ENCODE measurements at regions not wholly inside any gene's neighbourhood (a gene's known extent, or its start where the extent isn't known, plus 50 kb on each side); places are given as distances from the start of the nearest gene placed in this dataset.
"Not testable (repeated sequence)": the region's sequence is repeated elsewhere in the genome, so short reads cannot be mapped to it uniquely, and the experiment has no call there.

DNA sequence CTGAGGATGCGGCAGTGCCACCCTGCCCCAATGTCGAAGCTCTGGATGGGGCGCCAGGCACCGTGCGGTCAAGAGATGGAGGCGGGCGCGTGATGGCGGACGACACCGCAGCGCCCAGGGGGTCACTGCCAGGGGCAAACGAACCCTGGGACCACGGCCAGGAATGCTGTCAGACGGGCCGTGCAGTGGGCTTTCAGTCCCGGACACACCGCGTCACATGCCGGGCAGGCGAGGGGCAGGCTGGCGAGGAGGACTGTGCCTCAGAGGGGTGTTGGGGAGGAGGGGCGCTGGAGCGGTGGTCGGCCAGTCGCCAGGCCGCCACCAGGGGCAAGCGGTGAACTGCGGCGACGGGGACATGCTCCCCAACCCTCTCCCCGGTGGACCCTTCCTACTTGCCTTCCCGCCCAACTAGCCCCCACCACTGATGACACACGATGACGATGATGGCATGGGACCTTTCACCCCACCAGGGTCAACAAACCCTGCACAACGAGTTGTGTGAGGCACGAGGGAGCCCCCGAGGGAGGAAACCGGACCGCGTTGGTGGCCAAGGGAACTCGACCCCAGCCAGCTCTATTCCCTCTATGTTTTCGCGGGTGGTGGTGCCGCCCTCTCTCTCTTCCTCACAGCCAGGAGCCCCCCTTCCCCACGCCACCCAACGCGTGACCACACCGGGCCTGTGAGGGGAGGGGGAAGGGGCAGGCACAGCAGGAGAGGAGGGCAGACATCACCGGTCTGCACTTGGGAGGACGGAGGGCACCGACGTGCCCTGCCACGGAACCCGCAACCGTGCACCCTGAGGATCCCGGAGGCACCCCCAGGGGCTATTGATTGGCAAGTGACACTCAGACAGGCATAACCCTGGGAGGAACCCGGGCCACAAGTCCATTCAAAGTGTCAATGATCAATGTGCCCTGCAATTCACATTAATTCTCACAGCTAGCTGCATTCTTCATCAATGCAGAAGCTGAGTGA is 1960.9 kb upstream of the DEFB115 start:
- DNase-seq: no peak

DNA sequence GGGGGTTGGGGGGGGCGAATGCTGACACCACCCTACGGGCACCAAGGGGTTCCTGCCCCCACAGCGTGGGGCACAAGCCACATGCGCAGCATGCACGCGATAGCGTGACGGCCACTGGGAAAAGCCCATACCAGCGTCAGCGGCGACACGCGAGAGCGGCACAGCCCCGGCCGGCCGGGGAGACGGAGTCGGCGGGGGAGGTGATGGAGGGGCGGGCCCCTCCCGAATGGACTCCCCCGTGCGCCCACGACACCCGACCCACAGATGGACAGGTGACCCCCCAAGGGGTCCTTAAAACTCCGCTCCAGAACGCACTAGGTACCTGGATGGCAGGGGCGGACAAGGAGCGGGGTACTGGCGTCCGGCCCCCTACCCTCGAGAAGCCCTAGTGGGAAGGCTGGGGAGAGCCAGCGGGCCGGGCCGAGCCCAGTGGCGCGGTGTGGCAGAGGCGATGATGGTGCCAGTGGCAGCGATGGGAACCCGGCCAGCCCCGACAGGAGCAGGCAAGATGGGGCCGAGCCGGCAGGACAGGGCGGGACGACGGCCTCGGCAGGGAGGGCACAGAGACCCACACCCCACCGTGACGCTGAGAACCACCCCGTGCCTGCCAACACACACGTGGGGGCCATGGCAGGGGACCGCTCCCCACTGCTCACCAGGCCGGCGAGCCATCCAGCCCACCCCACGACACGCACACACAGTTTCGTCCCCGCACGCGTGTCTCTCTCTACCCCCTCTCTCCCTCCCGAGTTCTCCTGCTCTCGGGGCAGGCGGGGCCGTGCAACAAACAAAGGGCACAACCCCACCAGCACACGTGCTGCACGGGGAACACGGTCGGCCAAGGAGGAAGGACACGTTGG is 1959.8 kb upstream of the DEFB115 start:
- DNase-seq: no peak

- no peak for DNase-seq
Observed at GRCh38 chr20:29298271-29298590, 1959.2 kb upstream of the DEFB115 start.

DNA sequence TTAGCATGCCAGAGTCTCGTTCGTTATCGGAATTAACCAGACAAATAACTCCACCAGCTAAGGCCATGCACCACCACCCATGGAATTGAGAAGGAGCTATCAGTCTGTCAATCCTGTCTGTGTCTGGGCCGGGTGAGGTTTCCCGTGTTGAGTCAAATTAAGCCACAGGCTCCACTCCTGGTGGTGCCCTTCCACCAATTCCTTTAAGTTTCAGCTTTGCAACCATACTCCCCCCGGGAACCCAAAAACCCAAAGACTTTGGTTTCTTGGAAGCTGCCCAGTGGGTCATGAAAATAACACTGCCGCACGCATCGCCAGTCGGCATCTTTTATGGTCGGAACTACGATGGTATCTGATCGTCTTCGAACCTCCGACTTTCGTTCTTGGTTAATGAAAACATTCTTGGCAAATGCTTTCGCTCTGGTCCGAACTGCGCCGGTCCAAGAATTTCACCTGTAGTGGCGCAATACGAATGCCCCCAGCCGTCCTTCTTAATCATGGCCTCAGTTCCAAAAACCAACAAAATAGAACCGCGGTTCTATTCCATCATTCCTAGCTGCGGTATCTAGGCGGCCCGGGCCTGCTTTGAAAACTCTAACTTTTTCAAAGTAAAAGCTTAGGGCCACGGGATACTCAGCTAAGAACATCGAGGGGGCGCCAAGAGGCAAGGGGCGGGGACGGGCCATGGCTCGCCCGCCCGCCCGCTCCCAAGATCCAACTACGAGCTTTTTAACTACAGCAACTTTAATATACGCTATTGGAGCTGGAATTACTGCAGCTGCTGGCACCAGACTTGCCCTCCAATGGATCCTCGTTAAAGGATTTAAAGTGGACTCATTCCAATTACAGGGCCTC is 1958.5 kb upstream of the DEFB115 start:
- no peak for DNase-seq

DNA sequence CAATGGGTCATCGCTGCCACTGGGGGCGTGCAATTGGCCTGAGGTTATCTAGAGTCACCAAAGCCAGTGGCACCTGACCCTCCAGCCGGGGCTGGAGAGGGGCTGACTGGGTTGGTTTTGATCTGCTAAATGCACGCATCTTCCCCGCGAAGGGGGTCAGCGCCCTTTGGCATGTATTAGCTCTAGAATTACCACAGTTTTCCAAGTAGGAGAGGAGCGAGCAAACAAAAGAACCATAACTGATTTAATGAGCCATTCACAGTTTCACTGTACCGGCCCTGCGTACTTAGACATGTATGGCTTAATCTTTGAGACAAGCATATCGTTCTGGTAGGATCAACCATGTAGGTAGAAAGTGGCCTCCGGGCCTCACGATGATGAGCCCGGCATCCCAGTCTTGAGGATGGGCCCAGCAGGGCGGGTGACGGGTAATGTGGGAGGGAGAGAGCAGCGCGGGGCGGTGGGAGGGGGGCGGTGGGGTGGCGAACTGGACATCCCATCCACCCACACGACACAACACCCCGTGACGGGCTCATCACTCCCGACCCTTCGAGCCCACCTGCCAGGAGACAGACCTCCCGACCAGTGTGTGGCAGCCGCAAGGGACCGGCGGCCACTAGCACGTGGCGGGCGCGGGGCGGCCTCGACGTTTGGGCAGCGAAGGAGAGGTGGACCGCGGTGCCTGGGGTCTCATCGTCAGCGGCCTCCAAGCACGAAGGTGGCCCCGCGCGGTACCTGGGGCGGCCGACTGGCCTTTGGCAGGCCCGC is 1957.5 kb upstream of the DEFB115 start:
- no peak for DNase-seq

GRCh38 chr20:29300579-29301551 is 1956.6 kb upstream of the DEFB115 start:
- DNase-seq: no peak

- DNase-seq: no peak
Observed at GRCh38 chr20:29301624-29302259, 1955.7 kb upstream of the DEFB115 start.

- DNase-seq: no peak
Observed at GRCh38 chr20:29302979-29303644, 1954.4 kb upstream of the DEFB115 start.

DNA sequence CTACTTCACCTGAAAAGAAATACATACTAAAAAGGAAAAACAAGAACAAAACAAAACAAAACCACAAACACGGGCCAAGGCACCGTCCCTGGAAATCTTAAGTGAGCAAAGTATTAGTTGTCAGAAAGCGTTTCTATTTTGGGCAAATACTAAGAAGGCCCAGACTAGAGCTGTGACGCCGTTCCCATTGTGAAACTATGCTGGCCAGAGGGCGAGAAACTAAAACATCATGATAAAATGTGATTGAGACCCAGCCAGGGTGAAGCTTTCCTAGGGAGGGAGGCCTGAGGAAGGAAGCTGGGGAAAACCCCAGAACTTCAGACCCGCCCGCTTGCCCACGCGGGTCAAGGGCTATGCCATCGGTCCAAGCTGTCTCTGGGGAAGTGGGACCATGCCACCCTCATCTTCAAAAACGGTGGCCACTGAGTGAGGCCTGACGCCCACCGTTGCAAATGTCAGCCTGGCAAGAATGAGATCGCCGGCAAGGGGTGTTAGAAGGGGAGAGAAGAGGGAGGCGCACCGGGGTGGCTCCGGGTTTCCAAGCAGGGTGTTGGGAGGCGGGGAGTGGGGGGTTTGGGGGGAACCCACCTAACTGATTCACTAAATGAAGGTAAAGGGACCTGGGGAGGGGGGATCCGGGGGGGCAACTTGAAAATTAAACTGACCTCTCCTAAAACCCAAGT is 1950.9 kb upstream of the DEFB115 start:
- no peak for DNase-seq

DNA sequence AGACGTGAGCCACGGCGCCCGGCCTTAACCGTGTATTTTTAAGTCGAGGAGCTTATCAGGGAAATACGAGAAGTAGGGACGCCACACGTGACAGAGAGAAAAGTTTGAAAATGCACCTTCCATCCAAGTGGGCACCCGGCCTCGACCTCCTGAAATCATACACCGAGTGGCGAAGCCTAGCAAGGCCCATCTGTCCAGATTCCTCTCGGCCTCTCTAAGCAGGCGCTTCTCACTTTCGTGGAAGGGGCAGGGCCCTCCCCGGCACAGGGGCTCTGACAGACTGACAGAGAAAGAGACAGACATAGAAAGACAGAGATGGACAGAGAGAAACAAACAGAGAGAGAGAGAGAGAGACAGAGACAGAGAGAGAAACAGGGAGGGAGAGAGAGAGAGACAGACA is 1950.0 kb upstream of the DEFB115 start:
- DNase-seq: not testable (repeated sequence)

DNA sequence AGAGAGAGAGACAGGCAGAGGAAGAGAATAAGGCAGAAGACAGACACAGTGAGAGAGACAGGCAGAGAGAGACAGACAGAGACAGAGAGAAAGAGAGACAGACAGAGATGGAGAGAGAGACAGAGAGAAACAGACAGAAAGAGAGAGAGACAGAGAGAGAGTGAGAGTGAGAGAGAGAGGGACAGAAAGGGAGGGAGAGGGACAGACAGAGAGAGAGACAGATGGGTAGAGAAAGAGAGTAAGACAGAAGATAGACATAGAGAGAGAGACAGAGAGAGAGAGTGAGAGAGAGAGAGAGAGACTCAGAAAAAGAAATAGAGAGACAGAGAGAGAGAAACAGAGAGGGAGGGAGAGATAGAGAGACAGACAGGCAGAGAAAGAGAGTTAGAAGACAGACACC is 1948.5 kb upstream of the DEFB115 start:
- not testable (repeated sequence) for DNase-seq

GRCh38 chr20:29309481-29309880 is 1948.0 kb upstream of the DEFB115 start:
- DNase-seq: not testable (repeated sequence)

- not testable (repeated sequence) for DNase-seq
Observed at GRCh38 chr20:29311046-29311445, 1946.4 kb upstream of the DEFB115 start.

DNA sequence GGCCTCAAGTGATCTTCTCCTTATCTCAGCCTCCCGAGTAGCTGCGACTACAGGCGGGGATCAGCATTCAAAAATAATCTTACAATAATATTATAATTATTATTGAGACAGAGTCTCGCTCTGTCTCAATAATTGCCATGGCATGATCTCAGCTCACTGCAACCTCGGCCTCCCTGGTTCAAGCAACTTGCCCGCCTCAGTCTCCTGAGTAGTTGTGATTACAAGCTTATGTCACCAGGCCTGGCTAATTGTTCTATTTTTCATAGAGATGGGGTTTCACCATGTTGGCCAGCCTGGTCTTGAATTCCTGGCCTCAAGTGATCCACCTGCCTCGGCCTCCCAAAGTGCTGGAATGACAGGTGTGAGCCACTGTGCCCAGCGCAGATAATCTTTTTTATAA is 1944.8 kb upstream of the DEFB115 start:
- DNase-seq: not testable (repeated sequence)

- DNase-seq: no peak
Observed at GRCh38 chr20:29313481-29313880, 1944.0 kb upstream of the DEFB115 start.

- no peak for DNase-seq
Observed at GRCh38 chr20:29314294-29314693, 1943.2 kb upstream of the DEFB115 start.

GRCh38 chr20:29318871-29319461 is 1938.5 kb upstream of the DEFB115 start:
- DNase-seq: no peak

DNA sequence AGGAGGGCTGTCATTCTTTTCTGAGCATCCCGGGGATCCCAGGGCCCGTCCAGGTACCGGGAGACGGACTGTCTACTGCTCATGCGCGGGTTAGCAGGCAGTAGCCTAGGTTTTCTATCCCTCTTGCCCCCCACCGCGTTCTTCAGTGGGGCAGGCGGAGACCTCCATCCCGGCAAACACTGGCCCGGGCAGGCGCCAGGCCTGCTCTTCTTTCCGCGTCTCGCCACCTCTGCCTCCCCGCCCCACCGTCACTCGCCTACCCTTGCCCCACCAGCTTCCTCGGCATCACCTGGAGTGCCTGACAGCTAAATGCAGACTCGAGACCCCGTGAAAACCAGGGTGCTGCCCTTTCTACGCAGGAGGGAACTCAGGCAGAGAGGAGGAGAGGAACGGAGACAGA is 1937.7 kb upstream of the DEFB115 start:
- no peak for DNase-seq
